Left ventricle myocardium inferior (tissue), 1 donor: ENCODE measurements at regions not wholly inside any gene's neighbourhood (a gene's known extent, or its start where the extent isn't known, plus 50 kb on each side); places are given as distances from the start of the nearest gene placed in this dataset.

ENCODE experiments used
- DNase-seq: peaks from one replicate; pipeline ENCODE4 v3.0.0-alpha.2; 2020
- H3K27ac ChIP-seq: fragments of 200-600 bp; replicated peaks from 2 replicates; pipeline ENCODE4 v1.8.0; 2021
- H3K27me3 ChIP-seq: fragments of 200-600 bp; 2 replicates; pipeline ENCODE4 v1.8.0; 2021; ENCODE audit warnings: low read depth
- H3K36me3 ChIP-seq: fragments of 200-600 bp; 2 replicates; pipeline ENCODE4 v1.8.0; 2021
- H3K4me1 ChIP-seq: fragments of 200-600 bp; 2 replicates; pipeline ENCODE4 v1.8.0; 2021
- H3K4me3 ChIP-seq: fragments of 200-600 bp; 2 replicates; pipeline ENCODE4 v1.8.0; 2021; ENCODE audit warnings: mild to moderate bottlenecking, moderate library complexity
- H3K9me3 ChIP-seq: fragments of 200-600 bp; replicated peaks from 2 replicates; pipeline ENCODE4 v1.8.0; 2021
- CTCF ChIP-seq: fragments of 200-600 bp; IDR thresholded peaks from 2 replicates; pipeline ENCODE4 v1.8.0; 2021; ENCODE audit warnings: antibody characterized with exemption, mild to moderate bottlenecking, borderline replicate concordance
- intact Hi-C: fragments of 100-400 bp; cut with micrococcal nuclease; formaldehyde crosslinking; loops from one replicate; pipeline ENCODE4 v1.11.0; 2022
- donor health status: DM: no; HTN: yes; CAD: no; lungs with severe emphysema.

DNA sequence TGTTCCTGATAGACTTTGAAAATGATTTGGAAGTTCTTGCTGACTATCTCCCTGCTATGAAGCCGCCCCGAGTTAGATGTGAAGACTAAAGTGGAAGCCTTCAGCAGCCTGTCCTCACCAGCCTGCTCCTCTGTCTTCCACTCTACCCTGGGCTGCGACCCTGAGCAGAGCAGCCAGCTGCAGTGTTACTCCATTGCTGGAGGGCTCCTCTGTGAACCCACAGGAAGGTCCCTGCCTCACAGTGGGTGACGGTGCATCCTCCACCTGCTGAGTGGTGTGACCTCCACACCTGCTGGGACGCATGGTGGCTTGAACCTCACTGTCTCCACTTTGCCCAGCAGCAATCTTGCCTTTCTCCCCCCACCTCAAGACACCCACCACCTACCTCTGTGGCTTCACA, 116.4 kb downstream of the IRS2 start:
- Histone ChIP-seq H3K27me3 (peaks cover 69% of the 10 kb centered on the region), H3K9me3 (no peaks in the 10 kb centered on the region), H3K4me3 (no peak overlapping the region), H3K36me3 (no peaks in the 10 kb centered on the region), H3K4me1 (peaks cover 17% of the 10 kb centered on the region), H3K27ac (no peak overlapping the region)
- no peak for TF ChIP-seq CTCF
- intact Hi-C loops, result no loop called here
- no peak for DNase-seq

GRCh38 chr13:109669234-109669612, 117.2 kb downstream of the IRS2 start:
- no peaks in the 10 kb centered on the region for H3K36me3 ChIP-seq
- intact Hi-C loops, result no loop called here
- DNase-seq, result no peak

DNA sequence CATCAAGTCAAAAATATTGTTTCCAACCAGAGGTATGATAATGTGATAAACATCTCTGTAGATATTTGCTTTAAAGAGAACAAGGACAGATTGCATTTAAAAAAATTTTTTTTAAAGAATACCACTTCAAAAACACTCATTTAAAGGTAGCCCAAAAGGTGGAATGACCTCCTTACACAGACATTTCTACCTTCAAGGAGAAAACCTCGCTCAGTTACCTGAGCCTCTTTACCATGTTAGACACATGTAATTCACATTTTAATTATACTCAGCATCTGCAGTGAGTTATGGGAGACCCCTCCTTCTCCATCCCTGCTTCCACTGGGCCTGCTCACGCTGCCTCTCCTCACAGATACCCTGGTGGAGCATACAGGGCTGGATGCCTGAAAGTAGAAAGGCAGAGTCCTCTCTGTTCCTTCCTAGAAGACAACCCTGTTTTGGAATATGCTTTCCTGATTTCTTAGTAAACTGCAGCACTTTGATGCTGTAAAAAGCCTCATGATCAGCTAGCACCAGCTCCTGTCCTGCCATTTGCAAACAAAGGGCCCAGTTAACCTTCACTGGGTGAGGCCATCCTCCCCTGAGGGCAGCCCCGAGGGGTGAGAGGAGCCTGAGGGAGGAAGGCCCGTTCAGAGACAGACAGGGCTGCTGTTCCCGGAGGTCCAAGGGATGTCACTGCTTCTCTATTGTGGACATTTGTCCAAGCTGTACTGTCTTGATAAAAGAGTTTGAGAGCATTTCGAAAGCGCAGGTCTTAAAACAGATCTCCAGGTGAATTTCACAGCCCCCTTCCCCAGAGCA, 117.8 kb downstream of the IRS2 start:
- peaks cover 64% of the 10 kb centered on the region for H3K27me3 ChIP-seq
- H3K36me3 ChIP-seq, result no peaks in the 10 kb centered on the region
- no peak for TF ChIP-seq CTCF
- peaks cover 17% of the 10 kb centered on the region for H3K4me1 ChIP-seq
- H3K4me3 ChIP-seq, result no peak overlapping the region
- no peak overlapping the region for H3K27ac ChIP-seq
- no peak for DNase-seq
- intact Hi-C loops, result no loop called here
- H3K9me3 ChIP-seq, result no peaks in the 10 kb centered on the region

More at GRCh38 chr13:109669234-109669612, 117.2 kb downstream of the IRS2 start:
- H3K27ac ChIP-seq, result no peak overlapping the region
- H3K27me3 ChIP-seq, result peaks cover 70% of the 10 kb centered on the region
- peaks cover 17% of the 10 kb centered on the region for H3K4me1 ChIP-seq
- no peak overlapping the region for H3K4me3 ChIP-seq
- TF ChIP-seq CTCF, result no peak
- H3K9me3 ChIP-seq, result no peaks in the 10 kb centered on the region

DNA sequence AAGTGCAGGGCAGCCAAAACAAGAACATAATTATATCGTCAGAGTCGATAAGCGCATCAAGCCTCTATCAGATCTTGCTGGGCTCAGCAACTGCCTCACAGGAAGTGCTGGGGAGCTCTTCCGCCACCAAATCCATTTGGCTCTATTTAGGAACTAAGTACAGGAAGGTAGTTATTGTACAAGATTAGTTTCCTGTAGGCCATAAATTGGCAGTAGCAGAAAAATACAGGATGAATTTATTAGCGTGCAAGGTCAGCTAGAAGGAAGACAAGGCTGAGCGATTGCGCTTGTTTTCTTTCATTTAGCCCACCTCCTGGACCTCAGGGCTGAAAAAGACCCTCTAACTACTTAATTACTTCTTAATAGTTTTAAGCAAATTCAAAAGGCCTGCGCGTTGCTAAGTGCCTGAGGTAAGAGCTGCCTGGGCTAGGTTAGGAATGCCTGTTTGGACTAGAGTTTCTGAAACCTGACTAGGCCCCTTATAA, 118.5 kb downstream of the IRS2 start:
- Histone ChIP-seq H3K4me3 (no peak overlapping the region), H3K27ac (no peak overlapping the region), H3K9me3 (no peaks in the 10 kb centered on the region), H3K36me3 (no peaks in the 10 kb centered on the region), H3K27me3 (peaks cover 62% of the 10 kb centered on the region), H3K4me1 (peaks cover 17% of the 10 kb centered on the region)
- intact Hi-C loops, result no loop called here
- TF ChIP-seq CTCF, result no peak
- DNase-seq, result no peak

DNA sequence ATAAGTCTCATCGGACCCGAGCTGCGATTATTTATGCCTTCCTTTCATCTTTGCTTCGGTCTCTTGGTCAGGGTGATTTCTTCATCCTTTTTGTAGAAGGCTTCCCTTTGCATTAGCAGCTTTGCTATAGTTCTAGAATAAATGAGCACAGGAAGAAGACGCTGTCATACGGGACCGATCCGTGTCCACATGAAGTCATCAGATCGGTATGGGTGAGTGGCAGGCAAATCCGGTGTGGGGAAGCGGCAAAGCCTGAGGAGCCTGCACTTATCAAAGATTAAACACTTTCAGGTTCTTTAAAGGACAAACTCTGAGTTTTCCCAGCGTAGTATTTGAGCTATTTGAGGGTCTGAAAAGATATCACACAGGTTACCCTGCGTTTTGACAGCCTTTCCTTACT, 119.3 kb downstream of the IRS2 start:
- peaks cover 61% of the 10 kb centered on the region for H3K27me3 ChIP-seq
- DNase-seq, result no peak
- H3K36me3 ChIP-seq, result no peaks in the 10 kb centered on the region
- H3K27ac ChIP-seq, result no peak overlapping the region
- no peak for TF ChIP-seq CTCF
- no peaks in the 10 kb centered on the region for H3K9me3 ChIP-seq
- intact Hi-C loops, result no loop called here
- peaks cover 17% of the 10 kb centered on the region for H3K4me1 ChIP-seq
- no peak overlapping the region for H3K4me3 ChIP-seq
